ENCODE measurements at regions not wholly inside any gene's neighbourhood (a gene's known extent, or its start where the extent isn't known, plus 50 kb on each side); places are given as distances from the start of the nearest gene placed in this dataset.

DNA sequence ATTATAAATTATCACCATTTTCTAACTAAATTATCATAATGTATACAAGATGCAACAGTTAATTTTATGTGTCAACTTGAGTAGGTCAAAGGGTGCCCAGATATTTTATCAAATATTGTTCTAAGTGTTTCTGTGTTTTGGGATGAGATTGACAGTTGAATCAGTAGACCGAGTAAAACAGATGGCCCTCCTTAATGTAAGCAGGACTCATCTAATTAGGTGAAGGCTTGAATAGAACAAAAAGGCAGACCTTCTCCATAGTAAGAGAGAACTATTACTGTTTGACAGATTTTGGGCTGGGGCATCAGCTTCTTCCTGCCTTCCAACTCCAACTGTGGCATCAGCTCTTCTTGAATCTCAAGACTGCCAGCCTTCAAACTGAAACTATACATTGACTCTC, 185.8 kb downstream of the TRAM1L1 start:
- H3K4me3 Mint-ChIP-seq: no peak overlapping the region
- H3K9me3 Mint-ChIP-seq: peaks cover 48% of the 10 kb centered on the region
- TF ChIP-seq, protein P1, sequence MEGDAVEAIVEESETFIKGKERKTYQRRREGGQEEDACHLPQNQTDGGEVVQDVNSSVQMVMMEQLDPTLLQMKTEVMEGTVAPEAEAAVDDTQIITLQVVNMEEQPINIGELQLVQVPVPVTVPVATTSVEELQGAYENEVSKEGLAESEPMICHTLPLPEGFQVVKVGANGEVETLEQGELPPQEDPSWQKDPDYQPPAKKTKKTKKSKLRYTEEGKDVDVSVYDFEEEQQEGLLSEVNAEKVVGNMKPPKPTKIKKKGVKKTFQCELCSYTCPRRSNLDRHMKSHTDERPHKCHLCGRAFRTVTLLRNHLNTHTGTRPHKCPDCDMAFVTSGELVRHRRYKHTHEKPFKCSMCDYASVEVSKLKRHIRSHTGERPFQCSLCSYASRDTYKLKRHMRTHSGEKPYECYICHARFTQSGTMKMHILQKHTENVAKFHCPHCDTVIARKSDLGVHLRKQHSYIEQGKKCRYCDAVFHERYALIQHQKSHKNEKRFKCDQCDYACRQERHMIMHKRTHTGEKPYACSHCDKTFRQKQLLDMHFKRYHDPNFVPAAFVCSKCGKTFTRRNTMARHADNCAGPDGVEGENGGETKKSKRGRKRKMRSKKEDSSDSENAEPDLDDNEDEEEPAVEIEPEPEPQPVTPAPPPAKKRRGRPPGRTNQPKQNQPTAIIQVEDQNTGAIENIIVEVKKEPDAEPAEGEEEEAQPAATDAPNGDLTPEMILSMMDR (IDR thresholded peaks at IDR 0.05): no peak
- no peaks in the 10 kb centered on the region for H3K27me3 Mint-ChIP-seq (ENCODE audit: insufficient read depth)
- H3K4me1 Mint-ChIP-seq (ENCODE audit: low read depth): no peaks in the 10 kb centered on the region
- no peak for DNase-seq
- H3K36me3 Mint-ChIP-seq (ENCODE audit: low read depth): no peaks in the 10 kb centered on the region
- H3K27ac Mint-ChIP-seq: no peak overlapping the region

DNA sequence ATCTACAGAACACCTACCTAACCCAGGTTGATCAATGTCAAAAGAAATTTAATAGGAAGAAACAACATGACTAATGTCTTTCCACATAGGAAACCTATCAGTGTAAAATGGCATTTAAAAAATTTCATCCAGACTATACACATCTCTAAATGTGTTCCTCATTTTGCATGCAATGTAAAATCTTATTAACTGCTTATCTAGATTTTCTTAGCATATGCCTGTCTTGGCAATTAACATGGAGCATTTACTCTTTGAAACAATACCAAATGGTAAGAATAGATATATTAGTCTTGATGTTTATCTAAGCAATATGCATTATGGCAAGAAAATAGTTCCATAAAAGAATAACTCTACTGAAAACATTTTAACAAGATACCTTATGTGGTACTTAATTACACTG, 199.8 kb downstream of the TRAM1L1 start:
- no peak overlapping the region for H3K27ac Mint-ChIP-seq
- DNase-seq: no peak
- TF ChIP-seq, protein P1 (IDR thresholded peaks at IDR 0.05): no peak
- no peak overlapping the region for H3K4me3 Mint-ChIP-seq
- H3K27me3 Mint-ChIP-seq (ENCODE audit: insufficient read depth): no peaks in the 10 kb centered on the region
- no peaks in the 10 kb centered on the region for H3K36me3 Mint-ChIP-seq (ENCODE audit: low read depth)
- H3K9me3 Mint-ChIP-seq: peaks cover 6% of the 10 kb centered on the region; the same call in 1 of the 2 replicates
- no peaks in the 10 kb centered on the region for H3K4me1 Mint-ChIP-seq (ENCODE audit: low read depth)

DNA sequence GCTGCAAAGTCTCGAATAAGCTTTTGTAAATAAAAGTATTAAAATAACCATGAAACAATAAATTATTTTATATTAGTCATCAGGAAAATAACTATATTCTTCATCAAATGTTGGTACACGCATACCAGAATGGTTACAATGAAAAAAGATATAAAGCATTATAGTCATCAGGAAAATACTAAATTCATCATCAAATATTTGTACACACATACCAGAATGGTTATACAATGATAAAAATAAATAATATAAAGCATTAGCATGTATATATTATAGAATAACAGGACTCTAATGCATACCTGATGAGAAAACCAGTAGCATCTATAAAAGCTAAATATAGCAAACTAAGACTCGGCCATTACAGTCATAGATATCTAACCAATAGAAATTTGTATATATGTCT, 202.9 kb downstream of the TRAM1L1 start:
- DNase-seq: no peak
- Mint-ChIP-seq H3K27ac (no peak overlapping the region), H3K36me3 (ENCODE audit: low read depth) (no peaks in the 10 kb centered on the region), H3K27me3 (ENCODE audit: insufficient read depth) (no peaks in the 10 kb centered on the region), H3K4me1 (ENCODE audit: low read depth) (no peaks in the 10 kb centered on the region), H3K4me3 (no peak overlapping the region), H3K9me3 (peaks cover 11% of the 10 kb centered on the region; the same call in 1 of the 2 replicates)
- TF ChIP-seq, protein P1 (IDR thresholded peaks at IDR 0.05): no peak

DNA sequence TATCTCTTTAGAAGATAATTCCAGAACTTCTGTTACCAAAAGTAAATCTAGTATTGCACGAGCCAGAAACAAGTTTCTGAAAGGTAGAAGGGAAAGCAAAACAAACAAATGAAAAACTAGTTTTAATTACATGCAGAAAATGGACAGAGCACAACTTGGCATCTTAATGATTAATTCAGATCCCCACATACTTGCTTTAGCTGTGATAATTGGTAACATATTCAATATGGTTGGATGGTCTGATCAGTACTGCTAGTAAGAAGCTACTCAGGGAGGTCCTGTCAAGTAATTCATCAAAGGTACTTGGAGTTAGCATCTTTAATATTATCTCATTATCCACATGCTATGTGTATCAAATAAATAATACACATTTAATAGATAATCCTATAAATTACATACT, 204.3 kb downstream of the TRAM1L1 start:
- Mint-ChIP-seq H3K4me1 (ENCODE audit: low read depth) (no peaks in the 10 kb centered on the region), H3K27ac (no peak overlapping the region), H3K4me3 (no peak overlapping the region), H3K9me3 (peaks cover 11% of the 10 kb centered on the region; the same call in 1 of the 2 replicates), H3K36me3 (ENCODE audit: low read depth) (no peaks in the 10 kb centered on the region), H3K27me3 (ENCODE audit: insufficient read depth) (no peaks in the 10 kb centered on the region)
- TF ChIP-seq, protein P1 (IDR thresholded peaks at IDR 0.05): no peak
- no peak for DNase-seq

DNA sequence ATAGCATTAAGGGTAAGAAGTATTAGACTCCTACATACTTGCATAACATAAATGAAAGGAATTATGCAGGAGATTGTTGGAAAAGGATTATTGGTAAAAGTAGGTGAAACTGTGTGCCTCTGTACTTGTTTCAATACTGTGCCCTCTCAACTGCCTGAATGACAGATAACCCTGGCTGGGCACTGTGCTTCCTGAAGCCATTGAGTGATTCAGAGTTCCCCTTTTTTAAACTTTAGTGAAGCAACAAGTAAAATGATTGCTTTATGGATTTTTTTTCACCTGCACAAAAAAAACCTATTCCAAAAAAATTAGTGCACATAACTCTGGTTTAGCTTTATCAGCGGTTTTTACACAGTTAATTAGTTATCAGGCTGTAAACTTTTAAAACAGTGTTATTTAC, 204.8 kb downstream of the TRAM1L1 start:
- TF ChIP-seq, protein P1 (IDR thresholded peaks at IDR 0.05): no peak
- H3K4me3 Mint-ChIP-seq: no peak overlapping the region
- H3K4me1 Mint-ChIP-seq (ENCODE audit: low read depth): no peaks in the 10 kb centered on the region
- H3K36me3 Mint-ChIP-seq (ENCODE audit: low read depth): no peaks in the 10 kb centered on the region
- H3K27ac Mint-ChIP-seq: no peak overlapping the region
- no peaks in the 10 kb centered on the region for H3K27me3 Mint-ChIP-seq (ENCODE audit: insufficient read depth)
- peaks cover 11% of the 10 kb centered on the region; the same call in 1 of the 2 replicates for H3K9me3 Mint-ChIP-seq
- no peak for DNase-seq

DNA sequence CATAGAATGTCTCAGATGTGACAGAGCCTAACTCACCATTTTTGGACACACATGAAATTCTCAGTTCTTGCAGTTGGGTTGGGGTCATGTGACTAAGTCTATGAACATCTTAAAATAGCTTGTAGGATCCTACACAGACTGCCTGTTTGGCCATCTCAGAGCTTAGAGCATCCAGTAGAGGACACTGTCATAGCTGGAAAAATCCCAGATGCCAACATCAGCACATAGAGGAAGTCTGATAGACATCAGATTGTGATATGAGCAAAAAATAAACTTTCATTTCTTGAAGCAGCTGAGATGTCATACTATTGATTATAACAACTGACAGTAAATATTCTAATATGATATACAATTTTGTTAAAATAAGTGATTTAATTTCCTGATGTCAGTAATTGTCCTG, 207.1 kb downstream of the TRAM1L1 start:
- no peak overlapping the region for H3K4me3 Mint-ChIP-seq
- no peak overlapping the region for H3K27ac Mint-ChIP-seq
- no peak for DNase-seq
- no peaks in the 10 kb centered on the region for H3K27me3 Mint-ChIP-seq (ENCODE audit: insufficient read depth)
- H3K36me3 Mint-ChIP-seq (ENCODE audit: low read depth): no peaks in the 10 kb centered on the region
- H3K9me3 Mint-ChIP-seq: peaks cover 12% of the 10 kb centered on the region
- TF ChIP-seq, protein P1 (IDR thresholded peaks at IDR 0.05): no peak
- no peaks in the 10 kb centered on the region for H3K4me1 Mint-ChIP-seq (ENCODE audit: low read depth)

Measured in HFFc6 (cell line).